Activated CD8-positive, alpha-beta memory T cell treated with anti-CD3 and anti-CD28 coated beads for 36 hours (primary cell): ENCODE measurements at regions not wholly inside any gene's neighbourhood (a gene's known extent, or its start where the extent isn't known, plus 50 kb on each side); places are given as distances from the start of the nearest gene placed in this dataset.

Experiments used
- CTCF ChIA-PET: fragments of 350-600 bp; sonication (Branson Sonifier 250); formaldehyde crosslinking; loops from one replicate; lab custom pipeline; 2021; ENCODE audit warnings: antibody characterized with exemption; lab: Charles Lee
- POLR2A ChIA-PET: fragments of 350-600 bp; sonication (Branson Sonifier 250); formaldehyde crosslinking; loops from one replicate; lab custom pipeline; 2021; ENCODE audit warnings: antibody characterized with exemption; lab: Charles Lee

GRCh38 chr22:48743601-48744282 lies 1083.9 kb downstream of the BRD1 start:
- POLR2A ChIA-PET, result no interaction called here
- CTCF ChIA-PET, result no interaction called here

GRCh38 chr22:48742556-48743343 lies 1084.9 kb downstream of the BRD1 start:
- ChIA-PET POLR2A (no interaction called here), CTCF (no interaction called here)

GRCh38 chr22:48742191-48742555 lies 1085.5 kb downstream of the BRD1 start:
- CTCF ChIA-PET, result no interaction called here
- POLR2A ChIA-PET, result no interaction called here

- POLR2A ChIA-PET, result no interaction called here
- CTCF ChIA-PET, result no interaction called here
Observed at GRCh38 chr22:48741540-48741939, 1086.1 kb downstream of the BRD1 start.

GRCh38 chr22:48740731-48741405 lies 1086.8 kb downstream of the BRD1 start:
- ChIA-PET CTCF (no interaction called here), POLR2A (interaction anchor here (0.8 kb wide), 1 partner anchor 8 kb away, joined by 3 read pairs; no protein-coding TSS in a partner anchor)

GRCh38 chr22:48740086-48740730 lies 1087.5 kb downstream of the BRD1 start:
- POLR2A ChIA-PET, result interaction anchor here (0.8 kb wide), 1 partner anchor 9 kb away, joined by 3 read pairs; no protein-coding TSS in a partner anchor
- CTCF ChIA-PET, result no interaction called here

- POLR2A ChIA-PET, result no interaction called here
- CTCF ChIA-PET, result no interaction called here
Observed at GRCh38 chr22:48739348-48740085, 1088.2 kb downstream of the BRD1 start.

GRCh38 chr22:48738204-48738980 lies 1089.3 kb downstream of the BRD1 start:
- POLR2A ChIA-PET, result no interaction called here
- CTCF ChIA-PET, result no interaction called here

- POLR2A ChIA-PET, result no interaction called here
- CTCF ChIA-PET, result no interaction called here
Observed at GRCh38 chr22:48737461-48738203, 1090.0 kb downstream of the BRD1 start.

- ChIA-PET POLR2A (interaction anchor here (0.6 kb wide), 1 partner anchor 48 kb away, joined by 9 read pairs; no protein-coding TSS in a partner anchor), CTCF (no interaction called here)
Observed at GRCh38 chr22:48736593-48737460, 1090.8 kb downstream of the BRD1 start.

GRCh38 chr22:48734961-48735360 lies 1092.7 kb downstream of the BRD1 start:
- CTCF ChIA-PET, result no interaction called here
- POLR2A ChIA-PET, result no interaction called here

GRCh38 chr22:48734359-48734758 lies 1093.3 kb downstream of the BRD1 start:
- POLR2A ChIA-PET, result no interaction called here
- CTCF ChIA-PET, result no interaction called here

GRCh38 chr22:48729499-48730171 lies 1098.0 kb downstream of the BRD1 start:
- CTCF ChIA-PET, result no interaction called here
- POLR2A ChIA-PET, result no interaction called here

GRCh38 chr22:48727454-48728058 lies 1100.1 kb downstream of the BRD1 start:
- POLR2A ChIA-PET, result no interaction called here
- CTCF ChIA-PET, result no interaction called here

GRCh38 chr22:48724899-48725298 lies 1102.8 kb downstream of the BRD1 start:
- POLR2A ChIA-PET, result no interaction called here
- CTCF ChIA-PET, result no interaction called here

- ChIA-PET CTCF (no interaction called here), POLR2A (no interaction called here)
Observed at GRCh38 chr22:48722661-48723060, 1105.0 kb downstream of the BRD1 start.
